Right atrium auricular region (tissue), 2 donors: ENCODE measurements at regions not wholly inside any gene's neighbourhood (a gene's known extent, or its start where the extent isn't known, plus 50 kb on each side); places are given as distances from the start of the nearest gene placed in this dataset.

Experiments used
- DNase-seq: peaks from one replicate; pipeline ENCODE4 v3.0.0-alpha.2; 2019; ENCODE audit warnings: low spot score
- H3K27ac ChIP-seq, 2 donors: fragments of 200-600 bp; sonication (generic); 1 replicate in 1 of 2; 2 replicates in 1 of 2; pipeline ENCODE4 v1.5.1; 2016 to 2019
- H3K27me3 ChIP-seq, 2 donors: fragments of 200-600 bp; sonication (generic); one replicate each; pipeline versions ENCODE4 v1.5.1 to v1.6.0; 2017 to 2019
- H3K36me3 ChIP-seq: fragments of 200-600 bp; sonication (generic); one replicate; pipeline ENCODE4 v1.5.1; 2016
- H3K4me1 ChIP-seq, 2 donors: fragments of 200-600 bp; sonication (generic); one replicate each; pipeline versions ENCODE4 v1.5.1 to v1.6.0; 2017 to 2019
- H3K4me3 ChIP-seq, 2 donors: fragments of 200-600 bp; sonication (generic); 1 replicate in 1 of 2; 2 replicates in 1 of 2; pipeline ENCODE4 v1.5.1; 2017 to 2019; ENCODE audit warnings: mild to moderate bottlenecking in 1 of 2, moderate library complexity in 1 of 2
- H3K9me3 ChIP-seq, 2 donors: fragments of 200-600 bp; sonication (generic); one replicate each; pipeline ENCODE4 v1.5.1; 2019
- CTCF ChIP-seq, 2 donors: fragments of 200-600 bp; sonication (generic); IDR thresholded peaks; one replicate each; pipeline ENCODE4 v1.5.1; 2019; ENCODE audit warnings: antibody characterized with exemption in 2 of 2

- Histone ChIP-seq H3K4me1 (no peaks in the 10 kb centered on the region), H3K36me3 (no peaks in the 10 kb centered on the region), H3K27ac (no peak overlapping the region), H3K9me3 (no peaks in the 10 kb centered on the region), H3K27me3 (no peaks in the 10 kb centered on the region), H3K4me3 (no peak overlapping the region)
- DNase-seq = no peak
- TF ChIP-seq CTCF (IDR thresholded peaks at IDR 0.05) = no peak
These were observed 220.2 kb downstream of the NR4A2 start for GRCh38 chr2:156112323-156112722.

- no peak for DNase-seq
- TF ChIP-seq CTCF (IDR thresholded peaks at IDR 0.05) = no peak
- H3K27me3 ChIP-seq = no peaks in the 10 kb centered on the region
- H3K27ac ChIP-seq = no peak overlapping the region
- H3K4me3 ChIP-seq = no peak overlapping the region
- H3K4me1 ChIP-seq = no peaks in the 10 kb centered on the region
- H3K9me3 ChIP-seq = no peaks in the 10 kb centered on the region
- H3K36me3 ChIP-seq = no peaks in the 10 kb centered on the region
These were observed 221.6 kb downstream of the NR4A2 start for GRCh38 chr2:156110890-156111289.

GRCh38 chr2:156099382-156099781 lies 233.1 kb downstream of the NR4A2 start:
- DNase-seq = no peak
- Histone ChIP-seq H3K9me3 (no peaks in the 10 kb centered on the region), H3K27ac (no peak overlapping the region), H3K4me3 (no peak overlapping the region), H3K36me3 (no peaks in the 10 kb centered on the region), H3K4me1 (no peaks in the 10 kb centered on the region), H3K27me3 (no peaks in the 10 kb centered on the region)
- no peak for TF ChIP-seq CTCF (IDR thresholded peaks at IDR 0.05)

GRCh38 chr2:156098506-156098905 lies 234.0 kb downstream of the NR4A2 start:
- H3K36me3 ChIP-seq = no peaks in the 10 kb centered on the region

GRCh38 chr2:156088587-156088986 lies 243.9 kb downstream of the NR4A2 start:
- no peak for TF ChIP-seq CTCF (IDR thresholded peaks at IDR 0.05)
- Histone ChIP-seq H3K4me1 (no peaks in the 10 kb centered on the region), H3K27me3 (no peaks in the 10 kb centered on the region), H3K27ac (no peak overlapping the region), H3K9me3 (peaks cover 0 to 5% of the 10 kb centered on the region in 2 donors), H3K4me3 (no peak overlapping the region), H3K36me3 (no peaks in the 10 kb centered on the region)
- no peak for DNase-seq

More at GRCh38 chr2:156098506-156098905, 234.0 kb downstream of the NR4A2 start:
- H3K4me3 ChIP-seq = no peak overlapping the region
- H3K4me1 ChIP-seq = no peaks in the 10 kb centered on the region
- H3K27ac ChIP-seq = no peak overlapping the region
- DNase-seq = no peak
- H3K27me3 ChIP-seq = no peaks in the 10 kb centered on the region
- no peaks in the 10 kb centered on the region for H3K9me3 ChIP-seq
- TF ChIP-seq CTCF (IDR thresholded peaks at IDR 0.05) = no peak

- H3K9me3 ChIP-seq = peaks cover 0 to 5% of the 10 kb centered on the region in 2 donors
- H3K4me1 ChIP-seq = no peaks in the 10 kb centered on the region
- H3K27me3 ChIP-seq = no peaks in the 10 kb centered on the region
- no peak overlapping the region for H3K4me3 ChIP-seq
- no peak for TF ChIP-seq CTCF (IDR thresholded peaks at IDR 0.05)
- H3K27ac ChIP-seq = no peak overlapping the region
- H3K36me3 ChIP-seq = no peaks in the 10 kb centered on the region
- no peak for DNase-seq
These were observed 244.6 kb downstream of the NR4A2 start for GRCh38 chr2:156087875-156088274.
